ENCODE measurements at regions not wholly inside any gene's neighbourhood (a gene's known extent, or its start where the extent isn't known, plus 50 kb on each side); places are given as distances from the start of the nearest gene placed in this dataset.

DNA sequence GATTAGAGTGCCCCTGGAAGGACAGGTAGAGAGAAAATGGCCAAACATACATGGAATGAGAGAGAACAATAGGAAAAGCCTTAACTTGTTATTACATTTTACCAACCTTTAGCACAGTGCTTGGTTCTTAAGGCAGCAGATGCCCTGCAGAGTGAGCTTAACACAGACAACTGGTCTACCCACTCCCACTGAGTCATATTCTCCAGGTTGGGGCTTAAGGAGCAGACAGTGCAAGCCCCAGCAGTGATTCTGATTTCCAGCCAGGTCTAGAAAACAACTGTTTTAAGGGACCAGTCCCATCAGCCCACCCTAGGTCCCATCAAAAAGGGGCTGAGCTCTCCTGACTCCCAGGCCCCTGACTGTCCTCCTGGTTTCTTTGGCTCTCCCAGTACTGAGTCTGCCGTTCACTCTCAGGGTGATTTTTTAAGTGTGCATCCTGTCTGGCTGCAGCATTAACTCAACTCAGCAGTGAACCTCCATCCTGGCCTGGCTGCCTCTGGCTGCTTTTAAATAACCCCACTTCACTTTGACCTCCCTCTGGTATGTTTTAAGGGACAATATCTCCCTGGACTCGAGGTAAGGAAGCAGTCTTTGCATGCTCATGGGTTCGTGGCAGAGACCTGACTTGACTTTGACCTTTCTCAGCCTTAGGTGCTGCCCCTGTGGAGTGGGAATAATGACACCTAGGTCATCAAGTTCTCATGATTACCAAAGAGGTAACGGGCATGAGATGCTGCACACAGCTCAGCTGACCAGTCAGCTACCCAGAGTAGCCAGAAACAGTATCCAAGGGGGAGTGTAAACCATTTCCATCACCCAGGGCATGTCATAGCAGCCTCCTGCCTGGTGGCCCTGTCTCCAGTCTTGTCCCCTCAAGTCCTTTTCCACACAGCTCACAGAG lies 210.7 kb upstream of the PWP1 start:
- no peak overlapping the region for H3K4me3 ChIP-seq (ENCODE audit: insufficient read depth, low read length, poor library complexity, severe bottlenecking)
- no peaks in the 10 kb centered on the region for H4K20me1 ChIP-seq (ENCODE audit: low read depth, low read length)
- no peaks in the 10 kb centered on the region for H3K9me3 ChIP-seq (ENCODE audit: insufficient read depth, low read length)
- no peak overlapping the region for H3K27ac ChIP-seq (ENCODE audit: low read depth, low read length)
- no peaks in the 10 kb centered on the region for H3K27me3 ChIP-seq (ENCODE audit: low read length)
- no peaks in the 10 kb centered on the region for H3K79me2 ChIP-seq (ENCODE audit: insufficient read depth, low read length)
- no peak overlapping the region for H3K4me2 ChIP-seq (ENCODE audit: low read depth, low read length, poor library complexity, severe bottlenecking)
- no peaks in the 10 kb centered on the region for H3K36me3 ChIP-seq (ENCODE audit: low read length)
- H3K9ac ChIP-seq (ENCODE audit: low read length) = no peak overlapping the region
- TF ChIP-seq CTCF (IDR thresholded peaks at IDR 0.05; ENCODE audit: insufficient read depth, low read length, poor library complexity, severe bottlenecking) = no peak
- TF ChIP-seq EZH2phosphoT487 (conservative IDR thresholded peaks at IDR 0.05; ENCODE audit: low read length) = no peak
- H3F3A ChIP-seq (ENCODE audit: insufficient read depth) = no peaks in the 10 kb centered on the region
- no peaks in the 10 kb centered on the region for H3K9me2 ChIP-seq (replicated peaks; ENCODE audit: insufficient read depth, low read length)
- H2AFZ ChIP-seq (ENCODE audit: low read depth, low read length, severe bottlenecking) = no peak overlapping the region

DNA sequence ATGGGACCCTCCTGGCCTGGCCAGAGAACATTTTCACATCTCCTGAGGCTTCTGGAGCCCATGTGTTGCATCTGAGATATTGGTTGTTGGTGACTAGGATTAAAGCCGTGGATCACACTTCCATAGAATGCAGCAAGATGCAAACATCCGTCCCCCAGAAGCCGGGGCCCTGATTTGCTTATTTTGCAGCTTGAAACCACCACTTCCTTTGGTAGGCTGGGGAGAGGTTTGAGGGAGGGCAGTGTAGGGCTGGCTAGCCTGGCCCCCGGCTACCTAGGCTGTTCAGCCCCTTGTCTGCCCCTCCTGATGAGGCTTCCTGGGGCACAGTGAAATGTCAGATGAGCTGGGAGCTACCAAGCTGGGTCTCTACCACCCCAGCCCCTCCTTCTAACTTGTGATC lies 209.7 kb upstream of the PWP1 start:
- no peaks in the 10 kb centered on the region for H3K27me3 ChIP-seq (ENCODE audit: low read length)
- no peaks in the 10 kb centered on the region for H3K79me2 ChIP-seq (ENCODE audit: insufficient read depth, low read length)
- TF ChIP-seq CTCF (IDR thresholded peaks at IDR 0.05; ENCODE audit: insufficient read depth, low read length, poor library complexity, severe bottlenecking) = no peak
- no peak for TF ChIP-seq EZH2phosphoT487 (conservative IDR thresholded peaks at IDR 0.05; ENCODE audit: low read length)
- H3K9me3 ChIP-seq (ENCODE audit: insufficient read depth, low read length) = no peaks in the 10 kb centered on the region
- H3K9ac ChIP-seq (ENCODE audit: low read length) = no peak overlapping the region
- no peak overlapping the region for H3K27ac ChIP-seq (ENCODE audit: low read depth, low read length)
- no peak overlapping the region for H2AFZ ChIP-seq (ENCODE audit: low read depth, low read length, severe bottlenecking)
- H3K36me3 ChIP-seq (ENCODE audit: low read length) = no peaks in the 10 kb centered on the region
- no peaks in the 10 kb centered on the region for H3K9me2 ChIP-seq (replicated peaks; ENCODE audit: insufficient read depth, low read length)
- H4K20me1 ChIP-seq (ENCODE audit: low read depth, low read length) = no peaks in the 10 kb centered on the region
- H3K4me2 ChIP-seq (ENCODE audit: low read depth, low read length, poor library complexity, severe bottlenecking) = no peak overlapping the region
- H3F3A ChIP-seq (ENCODE audit: insufficient read depth) = no peaks in the 10 kb centered on the region
- no peak overlapping the region for H3K4me3 ChIP-seq (ENCODE audit: insufficient read depth, low read length, poor library complexity, severe bottlenecking)

- TF ChIP-seq EZH2phosphoT487 (conservative IDR thresholded peaks at IDR 0.05; ENCODE audit: low read length) (no peak), CTCF (IDR thresholded peaks at IDR 0.05; ENCODE audit: insufficient read depth, low read length, poor library complexity, severe bottlenecking) (no peak)
- H3K9me2 ChIP-seq (replicated peaks; ENCODE audit: insufficient read depth, low read length) = no peaks in the 10 kb centered on the region
- no peaks in the 10 kb centered on the region for H3F3A ChIP-seq (ENCODE audit: insufficient read depth)
Observed at GRCh38 chr12:107477018-107477417, 208.6 kb upstream of the PWP1 start.

More at GRCh38 chr12:107477018-107477417, 208.6 kb upstream of the PWP1 start:
- Histone ChIP-seq H3K4me2 (ENCODE audit: low read depth, low read length, poor library complexity, severe bottlenecking) (no peak overlapping the region), H3K4me3 (ENCODE audit: insufficient read depth, low read length, poor library complexity, severe bottlenecking) (no peak overlapping the region), H3K9me3 (ENCODE audit: insufficient read depth, low read length) (no peaks in the 10 kb centered on the region), H3K9ac (ENCODE audit: low read length) (no peak overlapping the region), H3K27ac (ENCODE audit: low read depth, low read length) (no peak overlapping the region), H3K79me2 (ENCODE audit: insufficient read depth, low read length) (no peaks in the 10 kb centered on the region), H4K20me1 (ENCODE audit: low read depth, low read length) (no peaks in the 10 kb centered on the region), H3K27me3 (ENCODE audit: low read length) (no peaks in the 10 kb centered on the region), H2AFZ (ENCODE audit: low read depth, low read length, severe bottlenecking) (no peak overlapping the region), H3K36me3 (ENCODE audit: low read length) (no peaks in the 10 kb centered on the region)

All from SU-DHL-6 (cell line).